Fibroblast of the aortic adventitia (primary cell): ENCODE measurements at regions not wholly inside any gene's neighbourhood (a gene's known extent, or its start where the extent isn't known, plus 50 kb on each side); places are given as distances from the start of the nearest gene placed in this dataset. TPM values are rescaled to one million over a fixed set of nuclear protein-coding genes. Genes with fewer than 3 reads are reported as not detected.

Source experiments
- DNase-seq: peaks from one replicate; pipeline ENCODE4 v3.0.0-alpha.2; 2010; ENCODE audit warnings: low read depth
- H3K4me3 ChIP-seq: 2 replicates; pipeline ENCODE4 v1.5.1; 2011; ENCODE audit warnings: low read depth, mild to moderate bottlenecking, control low read depth, low read length, moderate library complexity
- CTCF ChIP-seq: IDR thresholded peaks from 2 replicates; pipeline ENCODE4 v1.5.1; 2011; ENCODE audit warnings: mild to moderate bottlenecking, low read length, control low read depth, inconsistent platforms; ENCODE audit not compliant: insufficient read depth
- small RNA-seq: library from RNA; depleted of rRNA; stranded (forward); fragments of <200 nt; gene quantifications from one replicate; pipeline ENCODE3, GENCODE V24; 2012

DNA sequence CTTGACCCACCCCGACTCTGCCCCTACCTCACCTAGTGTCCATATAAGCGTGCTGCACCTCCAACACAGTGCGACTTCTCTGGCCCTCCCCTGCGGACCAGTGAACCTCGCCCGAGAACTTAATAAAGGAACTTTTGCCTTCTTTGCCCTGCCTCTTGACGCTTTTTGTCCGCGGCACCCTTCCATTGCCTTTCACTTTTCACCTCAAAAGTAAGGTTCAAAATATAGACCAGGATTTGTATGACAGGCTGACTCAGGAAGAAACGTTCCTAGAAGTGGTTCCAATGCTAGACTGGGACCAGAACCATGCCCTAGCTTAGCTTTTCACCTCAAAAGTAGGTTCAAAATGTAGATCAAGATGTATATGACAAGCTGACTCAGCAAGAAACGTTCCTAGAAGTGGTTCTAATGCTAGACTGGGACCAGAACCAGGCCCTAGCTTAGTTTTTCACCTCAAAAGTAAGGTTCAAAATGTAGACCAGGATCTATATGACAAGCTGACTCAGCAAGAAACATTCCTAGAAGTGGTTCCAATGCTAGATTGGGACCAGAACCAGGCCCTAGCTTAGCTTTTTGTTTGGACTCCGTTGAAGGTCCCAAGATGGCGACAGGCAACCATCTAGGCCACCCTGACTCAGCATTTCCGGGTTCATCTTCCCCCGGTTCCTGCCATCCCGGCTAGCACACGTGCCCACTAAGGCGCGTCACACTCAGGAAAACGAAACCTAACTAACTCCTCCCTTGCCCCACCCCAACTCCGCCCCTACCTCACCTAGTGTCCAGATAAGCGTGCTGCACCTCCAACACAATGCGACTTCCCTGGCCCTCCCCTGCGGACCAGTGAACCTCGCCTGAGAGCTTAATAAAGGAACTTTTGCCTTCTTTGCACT, 51.0 kb upstream of the TMEM97 start:
- no peak for TF ChIP-seq CTCF
- H3K4me3 ChIP-seq: no peak overlapping the region
- no peak for DNase-seq

GRCh38 chr17:28268610-28269313, 50.2 kb upstream of the TMEM97 start:
- no peak for TF ChIP-seq CTCF
- no peak overlapping the region for H3K4me3 ChIP-seq

More at GRCh38 chr17:28268610-28269313, 50.2 kb upstream of the TMEM97 start:
- DNase-seq: no peak

Small RNA genes in the stretch of these regions (small RNA-seq; reads per million reads assigned to genes)
- not detected for gene AC061975.2
